ENCODE measurements at regions not wholly inside any gene's neighbourhood (a gene's known extent, or its start where the extent isn't known, plus 50 kb on each side); places are given as distances from the start of the nearest gene placed in this dataset.

GRCh38 chr2:129906861-129907235, 72.6 kb upstream of the RAB6C start:
- no peak for DNase-seq (ENCODE audit: low read depth, low spot score)
- CTCF ChIA-PET, result no interaction called here
- POLR2A ChIA-PET, result no interaction called here
- no peak overlapping the region for H3K4me3 ChIP-seq (ENCODE audit: low read depth, low read length)
- no peak for TF ChIP-seq CTCF (IDR thresholded peaks at IDR 0.05; ENCODE audit: insufficient read depth, low read length, missing control alignments)

GRCh38 chr2:129907256-129907998, 72.0 kb upstream of the RAB6C start:
- no peak for TF ChIP-seq CTCF (IDR thresholded peaks at IDR 0.05; ENCODE audit: insufficient read depth, low read length, missing control alignments)

GRCh38 chr2:129908721-129909373, 70.6 kb upstream of the RAB6C start:
- ChIA-PET POLR2A (no interaction called here), CTCF (no interaction called here)
- no peak for DNase-seq (ENCODE audit: low read depth, low spot score)
- no peak for TF ChIP-seq CTCF (IDR thresholded peaks at IDR 0.05; ENCODE audit: insufficient read depth, low read length, missing control alignments)
- no peak overlapping the region for H3K4me3 ChIP-seq (ENCODE audit: low read depth, low read length)

More at GRCh38 chr2:129907256-129907998, 72.0 kb upstream of the RAB6C start:
- no peak for DNase-seq (ENCODE audit: low read depth, low spot score)
- POLR2A ChIA-PET, result no interaction called here
- H3K4me3 ChIP-seq (ENCODE audit: low read depth, low read length), result no peak overlapping the region
- CTCF ChIA-PET, result no interaction called here

- H3K4me3 ChIP-seq (ENCODE audit: low read depth, low read length), result no peak overlapping the region
- POLR2A ChIA-PET, result no interaction called here
- DNase-seq (ENCODE audit: low read depth, low spot score), result no peak
- no peak for TF ChIP-seq CTCF (IDR thresholded peaks at IDR 0.05; ENCODE audit: insufficient read depth, low read length, missing control alignments)
- CTCF ChIA-PET, result no interaction called here
Observed at GRCh38 chr2:129909651-129910418, 69.6 kb upstream of the RAB6C start.

GRCh38 chr2:129910446-129911362, 68.8 kb upstream of the RAB6C start:
- POLR2A ChIA-PET, result no interaction called here
- H3K4me3 ChIP-seq (ENCODE audit: low read depth, low read length), result no peak overlapping the region
- no peak for TF ChIP-seq CTCF (IDR thresholded peaks at IDR 0.05; ENCODE audit: insufficient read depth, low read length, missing control alignments)
- DNase-seq (ENCODE audit: low read depth, low spot score), result no peak
- CTCF ChIA-PET, result no interaction called here

Measured in AG04449 (cell line).